Spleen (tissue), 7 donors: ENCODE measurements at regions not wholly inside any gene's neighbourhood (a gene's known extent, or its start where the extent isn't known, plus 50 kb on each side); places are given as distances from the start of the nearest gene placed in this dataset.

ENCODE experiments used
- CTCF ChIP-seq, 11 experiments: fragments of 200-600 bp in 7 of 11; fragments of 450-650 bp in 4 of 11; sonication (generic) in 4 of 11; IDR thresholded peaks in 8 of 11; conservative IDR thresholded peaks in 3 of 11; 1 replicate in 7 of 11; 2 replicates in 4 of 11; pipeline versions ENCODE4 v1.4.0 to v1.8.0; 2016 to 2021; ENCODE audit warnings: antibody characterized with exemption in 11 of 11, inconsistent platforms in 4 of 11, mild to moderate bottlenecking in 1 of 11
- POLR2A ChIP-seq, 3 donors: fragments of 450-650 bp; IDR thresholded peaks; one replicate each; pipeline ENCODE4 v1.5.1; 2017; ENCODE audit warnings: antibody characterized with exemption in 3 of 3, mild to moderate bottlenecking in 1 of 3
- POLR2AphosphoS5 ChIP-seq, 3 donors: sonication (generic); formaldehyde crosslinking; IDR thresholded peaks; one replicate each; pipeline ENCODE4 v1.5.1; 2017; ENCODE audit warnings: antibody characterized with exemption in 3 of 3
- donor health status: DM: no; HTN: no; CAD: no; lungs with moderate emphysema.
- donor health status: DM: no; HTN: no; CAD: no.
- donor health status: DM: no; HTN: no; CAD: no.

- TF ChIP-seq POLR2A (IDR thresholded peaks at IDR 0.05) (no peak), CTCF (IDR thresholded peaks at IDR 0.05 in 8 of 11, conservative IDR thresholded peaks at IDR 0.05 in 3 of 11) (no peak), POLR2AphosphoS5 (IDR thresholded peaks at IDR 0.05) (no peak)
Measured at GRCh38 chr3:88312256-88312655, 162.5 kb downstream of the C3orf38 start.
